DND-41 (cell line): ENCODE measurements at regions not wholly inside any gene's neighbourhood (a gene's known extent, or its start where the extent isn't known, plus 50 kb on each side); places are given as distances from the start of the nearest gene placed in this dataset.

Experiments used
- EZH2 ChIP-seq: IDR thresholded peaks from 3 replicates; pipeline ENCODE4 v1.6.1; 2012; ENCODE audit warnings: borderline replicate concordance, low read depth, mild to moderate bottlenecking, moderate library complexity, low read length, inconsistent platforms; ENCODE audit not compliant: severe bottlenecking
- TF ChIP-seq, protein P1 (sequence below): IDR thresholded peaks from 2 replicates; pipeline ENCODE4 v1.5.1; 2012; ENCODE audit warnings: borderline replicate concordance, low read length, moderate library complexity, mild to moderate bottlenecking; ENCODE audit not compliant: poor library complexity, severe bottlenecking; ENCODE audit errors: extremely low read depth

DNA sequence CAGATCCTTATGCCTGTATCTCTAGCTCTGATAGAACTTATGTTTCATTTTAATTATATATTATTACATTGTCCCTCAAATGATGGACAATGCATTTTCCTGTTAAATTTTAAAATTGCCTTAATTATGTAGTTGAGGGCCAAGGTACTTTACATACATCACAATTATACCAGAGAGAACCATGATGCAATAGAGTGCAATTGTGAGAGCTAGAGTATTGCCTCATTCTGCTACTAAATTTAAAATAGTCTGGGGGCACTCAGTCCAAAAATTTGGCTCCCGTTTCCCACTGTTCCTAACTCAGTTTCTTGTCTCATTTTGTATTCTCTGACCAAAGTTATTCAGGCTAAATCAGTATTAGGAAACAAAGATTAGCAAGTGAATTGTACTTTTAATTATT lies 378.5 kb upstream of the ZFP42 start:
- TF ChIP-seq, protein P1, sequence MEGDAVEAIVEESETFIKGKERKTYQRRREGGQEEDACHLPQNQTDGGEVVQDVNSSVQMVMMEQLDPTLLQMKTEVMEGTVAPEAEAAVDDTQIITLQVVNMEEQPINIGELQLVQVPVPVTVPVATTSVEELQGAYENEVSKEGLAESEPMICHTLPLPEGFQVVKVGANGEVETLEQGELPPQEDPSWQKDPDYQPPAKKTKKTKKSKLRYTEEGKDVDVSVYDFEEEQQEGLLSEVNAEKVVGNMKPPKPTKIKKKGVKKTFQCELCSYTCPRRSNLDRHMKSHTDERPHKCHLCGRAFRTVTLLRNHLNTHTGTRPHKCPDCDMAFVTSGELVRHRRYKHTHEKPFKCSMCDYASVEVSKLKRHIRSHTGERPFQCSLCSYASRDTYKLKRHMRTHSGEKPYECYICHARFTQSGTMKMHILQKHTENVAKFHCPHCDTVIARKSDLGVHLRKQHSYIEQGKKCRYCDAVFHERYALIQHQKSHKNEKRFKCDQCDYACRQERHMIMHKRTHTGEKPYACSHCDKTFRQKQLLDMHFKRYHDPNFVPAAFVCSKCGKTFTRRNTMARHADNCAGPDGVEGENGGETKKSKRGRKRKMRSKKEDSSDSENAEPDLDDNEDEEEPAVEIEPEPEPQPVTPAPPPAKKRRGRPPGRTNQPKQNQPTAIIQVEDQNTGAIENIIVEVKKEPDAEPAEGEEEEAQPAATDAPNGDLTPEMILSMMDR, result no peak
- no peak for TF ChIP-seq EZH2
